ENCODE measurements at regions not wholly inside any gene's neighbourhood (a gene's known extent, or its start where the extent isn't known, plus 50 kb on each side); places are given as distances from the start of the nearest gene placed in this dataset.

GRCh38 chr1:230515451-230516145 lies 89.5 kb upstream of the PGBD5 start:
- DNase-seq (no peak), ATAC-seq (no peak)

GRCh38 chr1:230510496-230510895 lies 84.4 kb upstream of the PGBD5 start:
- no peak for ATAC-seq
- no peak for DNase-seq

- ATAC-seq (peak; percentile 40), DNase-seq (no peak)
Measured at GRCh38 chr1:230509281-230509977, 83.3 kb upstream of the PGBD5 start.

GRCh38 chr1:230507666-230508402 lies 81.7 kb upstream of the PGBD5 start:
- ATAC-seq (no peak), DNase-seq (no peak)

GRCh38 chr1:230507236-230507635 lies 81.1 kb upstream of the PGBD5 start:
- DNase-seq (no peak), ATAC-seq (no peak)

- no peak for DNase-seq
- ATAC-seq, result no peak
Measured at GRCh38 chr1:230506451-230506850, 80.3 kb upstream of the PGBD5 start.

GRCh38 chr1:230504310-230504709 lies 78.2 kb upstream of the PGBD5 start:
- DNase-seq, result no peak
- ATAC-seq, result no peak

- DNase-seq (no peak), ATAC-seq (no peak)
Measured at GRCh38 chr1:230503726-230504125, 77.6 kb upstream of the PGBD5 start.

GRCh38 chr1:230502996-230503395 lies 76.9 kb upstream of the PGBD5 start:
- no peak for ATAC-seq
- no peak for DNase-seq

- no peak for ATAC-seq
- DNase-seq, result no peak
Measured at GRCh38 chr1:230502306-230502705, 76.2 kb upstream of the PGBD5 start.

GRCh38 chr1:230501849-230502248 lies 75.7 kb upstream of the PGBD5 start:
- no peak for ATAC-seq
- DNase-seq, result no peak

- no peak for DNase-seq
- ATAC-seq, result no peak
Measured at GRCh38 chr1:230501242-230501641, 75.1 kb upstream of the PGBD5 start.

- no peak for DNase-seq
- no peak for ATAC-seq
Measured at GRCh38 chr1:230500063-230500462, 73.9 kb upstream of the PGBD5 start.

- no peak for ATAC-seq
- DNase-seq, result no peak
Measured at GRCh38 chr1:230499496-230499895, 73.4 kb upstream of the PGBD5 start.

GRCh38 chr1:230498704-230499103 lies 72.6 kb upstream of the PGBD5 start:
- ATAC-seq, result no peak
- DNase-seq, result no peak

- DNase-seq (no peak), ATAC-seq (no peak)
Measured at GRCh38 chr1:230496451-230496850, 70.3 kb upstream of the PGBD5 start.

GRCh38 chr1:230495891-230496385 lies 69.8 kb upstream of the PGBD5 start:
- no peak for ATAC-seq
- no peak for DNase-seq

- DNase-seq, result no peak
- no peak for ATAC-seq
Measured at GRCh38 chr1:230495076-230495475, 68.9 kb upstream of the PGBD5 start.

GRCh38 chr1:230494514-230494913 lies 68.4 kb upstream of the PGBD5 start:
- no peak for ATAC-seq
- DNase-seq, result no peak

GRCh38 chr1:230494026-230494425 lies 67.9 kb upstream of the PGBD5 start:
- ATAC-seq (no peak), DNase-seq (no peak)

GRCh38 chr1:230493264-230493663 lies 67.1 kb upstream of the PGBD5 start:
- ATAC-seq, result no peak
- DNase-seq, result no peak

- DNase-seq (no peak), ATAC-seq (no peak)
Measured at GRCh38 chr1:230490436-230490835, 64.3 kb upstream of the PGBD5 start.

- ATAC-seq, result no peak
Measured at GRCh38 chr1:230487773-230488428, 61.8 kb upstream of the PGBD5 start.

More at GRCh38 chr1:230487773-230488428, 61.8 kb upstream of the PGBD5 start:
- no peak for DNase-seq

Measured in stimulated activated naive CD8-positive, alpha-beta T cell treated with anti-CD3 and anti-CD28 coated beads, Interleukin-15, Interleukin-2, amounts not matched to agents 100 U/mL and 50 U/mL, for 24 hours (primary cell).